Karpas-422 (cell line): ENCODE measurements at regions not wholly inside any gene's neighbourhood (a gene's known extent, or its start where the extent isn't known, plus 50 kb on each side); places are given as distances from the start of the nearest gene placed in this dataset.
"Not testable (repeated sequence)": the region's sequence is repeated elsewhere in the genome, so short reads cannot be mapped to it uniquely, and the experiment has no call there.

Experiments used
- DNase-seq: peaks from one replicate; pipeline ENCODE4 v3.0.0-alpha.2; 2015
- H2AFZ ChIP-seq: fragments of 200-600 bp; sonication (generic); 2 replicates; pipeline ENCODE4 v1.6.1; 2014; ENCODE audit warnings: antibody characterized with exemption, low read length, mixed read lengths
- H3K27ac ChIP-seq: fragments of 200-600 bp; sonication (generic); 2 replicates; pipeline ENCODE4 v1.5.1; 2014; ENCODE audit warnings: mild to moderate bottlenecking, low read length, moderate library complexity
- H3K27me3 ChIP-seq: fragments of 200-600 bp; sonication (generic); 2 replicates; pipeline ENCODE4 v1.6.1; 2014; ENCODE audit warnings: low read length, mixed read lengths
- H3K36me3 ChIP-seq: fragments of 200-600 bp; sonication (generic); 2 replicates; pipeline ENCODE4 v1.6.1; 2014; ENCODE audit warnings: low read length, mixed read lengths; ENCODE audit not compliant: insufficient read depth
- H3K4me1 ChIP-seq: fragments of 200-600 bp; sonication (generic); 2 replicates; pipeline ENCODE4 v1.6.1; 2014; ENCODE audit warnings: mild to moderate bottlenecking, low read length, mixed read lengths
- H3K4me2 ChIP-seq: fragments of 200-600 bp; sonication (generic); 2 replicates; pipeline ENCODE4 v1.6.1; 2014; ENCODE audit warnings: low read length, low read depth, mild to moderate bottlenecking; ENCODE audit not compliant: poor library complexity, severe bottlenecking
- H3K4me3 ChIP-seq: fragments of 200-600 bp; sonication (generic); 2 replicates; pipeline ENCODE4 v1.5.1; 2014; ENCODE audit warnings: mild to moderate bottlenecking, antibody characterized with exemption, low read length, mixed read lengths
- H3K79me2 ChIP-seq: fragments of 200-600 bp; sonication (generic); 2 replicates; pipeline ENCODE4 v1.6.1; 2014; ENCODE audit warnings: mild to moderate bottlenecking, low read length, mixed read lengths
- H3K9ac ChIP-seq: fragments of 200-600 bp; sonication (generic); 2 replicates; pipeline ENCODE4 v1.6.0; 2014; ENCODE audit warnings: low read length
- H3K9me2 ChIP-seq: fragments of 200-600 bp; sonication (generic), shearing (Covaris generic); replicated peaks from 2 replicates; pipeline ENCODE4 v1.6.0; 2014; ENCODE audit warnings: mild to moderate bottlenecking, low read length, moderate library complexity; ENCODE audit not compliant: insufficient read depth
- H3K9me3 ChIP-seq: fragments of 300-700, 200-600 bp; sonication (generic); 2 replicates; pipeline ENCODE4 v1.6.1; 2014; ENCODE audit warnings: low read length, mixed read lengths
- H4K20me1 ChIP-seq: fragments of 200-600 bp; sonication (generic); 2 replicates; pipeline ENCODE4 v1.6.1; 2014; ENCODE audit warnings: mild to moderate bottlenecking, antibody characterized with exemption, low read length, low read depth; ENCODE audit not compliant: insufficient read depth

DNA sequence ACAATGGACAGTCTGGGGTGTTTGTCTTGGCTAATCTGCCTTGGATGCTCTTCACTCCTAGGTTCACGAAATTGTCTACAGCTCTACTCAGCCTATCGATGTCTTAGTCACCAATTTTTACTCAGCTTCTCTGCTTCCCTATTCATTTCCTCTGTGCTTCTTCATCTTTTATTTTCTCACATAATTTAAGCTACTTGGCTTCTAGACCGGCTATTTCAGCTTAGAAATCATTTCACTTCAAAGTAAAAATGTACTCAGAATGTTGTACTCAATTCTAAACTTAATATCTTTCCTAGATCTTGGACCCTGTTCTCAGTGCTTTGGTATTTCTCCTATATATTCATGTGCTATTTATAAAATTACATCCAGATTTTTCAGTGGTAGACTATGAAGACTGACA is 430.0 kb upstream of the FTMT start:
- no peak for DNase-seq
- Histone ChIP-seq H3K36me3 (no peaks in the 10 kb centered on the region), H2AFZ (no peak overlapping the region), H4K20me1 (no peaks in the 10 kb centered on the region), H3K4me2 (no peak overlapping the region), H3K4me3 (no peak overlapping the region), H3K9ac (no peak overlapping the region), H3K27me3 (no peaks in the 10 kb centered on the region), H3K9me2 (no peaks in the 10 kb centered on the region), H3K9me3 (peaks cover 10% of the 10 kb centered on the region; the same call in 1 of the 2 replicates), H3K79me2 (no peaks in the 10 kb centered on the region), H3K4me1 (no peaks in the 10 kb centered on the region), H3K27ac (no peak overlapping the region)

DNA sequence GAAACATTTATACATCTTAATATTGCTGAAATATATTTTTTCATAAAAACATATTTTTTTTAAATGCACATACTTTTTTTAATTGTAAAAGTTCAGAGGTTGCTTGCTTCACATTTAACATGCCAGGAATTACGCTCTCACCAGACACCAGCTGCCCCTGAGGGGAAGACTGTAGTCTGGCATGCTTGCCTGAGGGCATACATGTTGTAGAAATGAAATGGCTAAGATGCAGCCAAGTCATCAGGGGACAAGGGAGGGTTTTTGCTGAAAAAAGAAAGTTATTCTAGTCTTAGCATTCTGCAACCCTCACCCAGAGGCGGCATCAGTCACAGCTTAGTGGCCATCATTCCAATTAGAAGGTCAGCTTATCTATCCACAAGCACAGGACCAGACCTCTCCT is 426.7 kb upstream of the FTMT start:
- DNase-seq: no peak
- Histone ChIP-seq H3K27me3 (no peaks in the 10 kb centered on the region), H3K27ac (no peak overlapping the region), H4K20me1 (no peaks in the 10 kb centered on the region), H3K79me2 (no peaks in the 10 kb centered on the region), H3K9me3 (peaks cover 7% of the 10 kb centered on the region; the same call in 1 of the 2 replicates), H3K4me3 (no peak overlapping the region), H3K4me1 (no peaks in the 10 kb centered on the region), H2AFZ (no peak overlapping the region), H3K4me2 (no peak overlapping the region), H3K9ac (no peak overlapping the region), H3K36me3 (no peaks in the 10 kb centered on the region), H3K9me2 (no peaks in the 10 kb centered on the region)

DNA sequence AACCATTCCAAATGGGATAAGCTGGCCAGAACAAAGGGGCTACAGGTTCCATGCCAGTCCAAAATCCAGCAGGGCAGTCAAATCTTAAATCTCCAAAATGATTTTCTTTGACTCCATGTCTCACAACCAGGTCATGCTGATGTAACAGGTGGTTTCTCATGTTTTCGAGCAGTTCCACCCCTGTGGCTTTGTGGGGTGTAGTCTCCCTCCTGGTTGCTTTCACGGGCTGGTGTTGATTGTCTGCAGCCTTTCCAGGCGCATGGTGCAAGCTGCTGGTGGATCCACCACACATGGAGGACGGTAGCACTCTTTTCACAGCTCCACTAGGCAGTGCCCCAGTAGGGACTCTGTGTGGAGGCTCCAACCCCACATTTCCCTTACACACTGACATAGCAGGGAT is 425.5 kb upstream of the FTMT start:
- H4K20me1 ChIP-seq: no peaks in the 10 kb centered on the region
- no peak overlapping the region for H3K4me3 ChIP-seq
- no peak overlapping the region for H2AFZ ChIP-seq
- no peak for DNase-seq
- H3K4me1 ChIP-seq: no peaks in the 10 kb centered on the region
- H3K27ac ChIP-seq: no peak overlapping the region
- no peaks in the 10 kb centered on the region for H3K36me3 ChIP-seq
- H3K4me2 ChIP-seq: no peak overlapping the region
- H3K9me3 ChIP-seq: 0 out of 2 replicates have a peak, but pooled peaks cover 2% of the 10 kb centered on the region
- H3K27me3 ChIP-seq: no peaks in the 10 kb centered on the region
- H3K79me2 ChIP-seq: no peaks in the 10 kb centered on the region
- no peaks in the 10 kb centered on the region for H3K9me2 ChIP-seq
- no peak overlapping the region for H3K9ac ChIP-seq

DNA sequence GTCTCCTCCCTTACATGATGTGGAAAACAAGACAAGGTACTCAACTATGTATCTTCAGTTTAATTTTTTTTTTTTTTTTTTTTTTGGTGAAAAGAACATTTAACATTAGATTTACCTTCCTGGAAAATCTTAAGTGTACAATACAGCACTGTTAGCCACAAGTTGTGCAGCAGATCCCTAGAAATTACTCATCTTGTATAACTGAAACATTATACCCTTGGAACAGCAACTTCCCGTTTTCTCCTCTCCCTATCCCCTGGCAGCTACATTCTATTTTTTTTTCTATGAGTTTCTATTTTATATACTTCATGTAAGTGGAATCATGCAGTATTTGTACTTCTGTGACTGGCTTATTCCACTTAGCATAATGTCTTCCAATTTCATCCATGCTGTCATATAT is 421.9 kb upstream of the FTMT start:
- no peak overlapping the region for H3K27ac ChIP-seq
- H3K36me3 ChIP-seq: no peaks in the 10 kb centered on the region
- H3K9ac ChIP-seq: no peak overlapping the region
- no peak overlapping the region for H2AFZ ChIP-seq
- H3K27me3 ChIP-seq: no peaks in the 10 kb centered on the region
- no peaks in the 10 kb centered on the region for H3K4me1 ChIP-seq
- H3K9me3 ChIP-seq: no peaks in the 10 kb centered on the region
- H3K79me2 ChIP-seq: no peaks in the 10 kb centered on the region
- no peak overlapping the region for H3K4me3 ChIP-seq
- no peaks in the 10 kb centered on the region for H4K20me1 ChIP-seq
- no peak overlapping the region for H3K4me2 ChIP-seq
- no peak for DNase-seq
- no peaks in the 10 kb centered on the region for H3K9me2 ChIP-seq

GRCh38 chr5:121430538-121430937 is 421.1 kb upstream of the FTMT start:
- H2AFZ ChIP-seq: no peak overlapping the region

GRCh38 chr5:121445511-121445910 is 406.2 kb upstream of the FTMT start:
- no peaks in the 10 kb centered on the region for H4K20me1 ChIP-seq
- H3K79me2 ChIP-seq: no peaks in the 10 kb centered on the region
- H3K4me1 ChIP-seq: no peaks in the 10 kb centered on the region
- DNase-seq: no peak
- no peaks in the 10 kb centered on the region for H3K36me3 ChIP-seq
- H3K9ac ChIP-seq: no peak overlapping the region
- no peak overlapping the region for H3K4me2 ChIP-seq
- H3K9me3 ChIP-seq: peaks cover 32% of the 10 kb centered on the region
- no peaks in the 10 kb centered on the region for H3K27me3 ChIP-seq
- H2AFZ ChIP-seq: no peak overlapping the region
- no peak overlapping the region for H3K27ac ChIP-seq
- H3K9me2 ChIP-seq: no peaks in the 10 kb centered on the region
- no peak overlapping the region for H3K4me3 ChIP-seq

More at GRCh38 chr5:121430538-121430937, 421.1 kb upstream of the FTMT start:
- no peak overlapping the region for H3K4me2 ChIP-seq
- no peaks in the 10 kb centered on the region for H3K9me2 ChIP-seq
- H3K27me3 ChIP-seq: no peaks in the 10 kb centered on the region
- no peak overlapping the region for H3K9ac ChIP-seq
- H3K9me3 ChIP-seq: no peaks in the 10 kb centered on the region
- no peaks in the 10 kb centered on the region for H3K4me1 ChIP-seq
- H3K27ac ChIP-seq: no peak overlapping the region
- H4K20me1 ChIP-seq: no peaks in the 10 kb centered on the region
- DNase-seq: no peak
- no peaks in the 10 kb centered on the region for H3K79me2 ChIP-seq
- H3K36me3 ChIP-seq: no peaks in the 10 kb centered on the region
- H3K4me3 ChIP-seq: no peak overlapping the region

DNA sequence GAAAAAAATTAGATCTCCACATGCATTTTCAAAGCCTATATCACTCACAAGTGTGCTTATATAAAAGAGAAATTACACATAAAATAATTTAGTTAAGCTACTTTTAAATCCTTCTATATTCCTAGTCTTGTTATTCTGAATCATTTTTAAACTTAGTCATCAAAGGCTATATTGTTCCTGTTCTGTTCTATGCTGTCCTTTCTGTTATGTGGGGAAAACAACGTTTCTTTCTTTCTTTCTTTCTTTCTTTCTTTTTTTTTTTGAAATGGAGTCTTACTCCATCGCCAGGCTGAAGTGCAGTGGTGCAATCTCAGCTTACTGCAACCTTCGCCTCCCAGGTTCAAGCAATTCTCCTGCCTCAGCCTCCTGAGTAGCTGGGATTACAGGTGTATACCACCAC is 389.2 kb upstream of the FTMT start:
- Histone ChIP-seq H3K9ac (no peak overlapping the region), H2AFZ (no peak overlapping the region), H4K20me1 (no peaks in the 10 kb centered on the region), H3K27me3 (no peaks in the 10 kb centered on the region), H3K36me3 (no peaks in the 10 kb centered on the region), H3K79me2 (no peaks in the 10 kb centered on the region), H3K4me2 (no peak overlapping the region), H3K4me1 (no peaks in the 10 kb centered on the region), H3K4me3 (no peak overlapping the region), H3K27ac (no peak overlapping the region), H3K9me3 (no peaks in the 10 kb centered on the region), H3K9me2 (no peaks in the 10 kb centered on the region)
- DNase-seq: no peak

- H3K36me3 ChIP-seq, H3K4me2 ChIP-seq, H3K79me2 ChIP-seq, H3K4me3 ChIP-seq, H3K4me1 ChIP-seq, H3K27me3 ChIP-seq, H3K27ac ChIP-seq, H3K9me2 ChIP-seq, H3K9ac ChIP-seq, H2AFZ ChIP-seq, H4K20me1 ChIP-seq, DNase-seq, H3K9me3 ChIP-seq: not testable (repeated sequence)
These were observed 380.5 kb upstream of the FTMT start for GRCh38 chr5:121471222-121471621.

- H3K9ac ChIP-seq: no peak overlapping the region
- H3K9me2 ChIP-seq: no peaks in the 10 kb centered on the region
- DNase-seq: no peak
- no peak overlapping the region for H3K27ac ChIP-seq
- H3K27me3 ChIP-seq: no peaks in the 10 kb centered on the region
- H3K4me3 ChIP-seq: no peak overlapping the region
- no peaks in the 10 kb centered on the region for H3K4me1 ChIP-seq
- H3K9me3 ChIP-seq: peaks cover 8% of the 10 kb centered on the region
- H4K20me1 ChIP-seq: no peaks in the 10 kb centered on the region
- no peak overlapping the region for H3K4me2 ChIP-seq
- H3K79me2 ChIP-seq: no peaks in the 10 kb centered on the region
- H2AFZ ChIP-seq: no peak overlapping the region
- H3K36me3 ChIP-seq: no peaks in the 10 kb centered on the region
These were observed 373.0 kb upstream of the FTMT start for GRCh38 chr5:121478636-121479035.
